DOHH2 (cell line): ENCODE measurements at regions not wholly inside any gene's neighbourhood (a gene's known extent, or its start where the extent isn't known, plus 50 kb on each side); places are given as distances from the start of the nearest gene placed in this dataset.

Experiments
- H3F3A ChIP-seq: fragments of 200-600 bp; sonication (generic), shearing (Covaris generic); 2 replicates; pipeline ENCODE4 v1.6.0; 2016; ENCODE audit warnings: antibody characterized with exemption, mild to moderate bottlenecking; ENCODE audit not compliant: control insufficient read depth, insufficient read depth
- H3K27ac ChIP-seq: fragments of 200-600 bp; sonication (generic); 2 replicates; pipeline ENCODE4 v1.5.1; 2014; ENCODE audit warnings: low read depth, mild to moderate bottlenecking, low read length, moderate library complexity
- H3K27me3 ChIP-seq: fragments of 200-600 bp; sonication (generic); 2 replicates; pipeline ENCODE4 v1.6.1; 2014; ENCODE audit warnings: mild to moderate bottlenecking, low read length, mixed read lengths; ENCODE audit not compliant: control insufficient read depth
- H3K36me3 ChIP-seq: fragments of 200-600 bp; sonication (generic); 2 replicates; pipeline ENCODE4 v1.6.1; 2014; ENCODE audit warnings: mild to moderate bottlenecking, low read length, moderate library complexity, mixed read lengths; ENCODE audit not compliant: control insufficient read depth
- H3K4me1 ChIP-seq: fragments of 200-600 bp; sonication (generic); 2 replicates; pipeline ENCODE4 v1.6.1; 2014; ENCODE audit warnings: mild to moderate bottlenecking, low read length, mixed read lengths; ENCODE audit not compliant: control insufficient read depth
- H3K4me2 ChIP-seq: fragments of 200-600 bp; sonication (generic); 2 replicates; pipeline ENCODE4 v1.6.0; 2014; ENCODE audit warnings: mild to moderate bottlenecking, low read length, moderate library complexity
- H3K4me3 ChIP-seq: fragments of 200-600 bp; sonication (generic); 2 replicates; pipeline ENCODE4 v1.5.1; 2014; ENCODE audit warnings: mild to moderate bottlenecking, low read length, mixed read lengths
- H3K79me2 ChIP-seq: fragments of 200-600 bp; sonication (generic); 2 replicates; pipeline ENCODE4 v1.6.1; 2014; ENCODE audit warnings: mild to moderate bottlenecking, low read length, mixed read lengths; ENCODE audit not compliant: control insufficient read depth
- H3K9me2 ChIP-seq: fragments of 200-600 bp; sonication (generic); replicated peaks from 2 replicates; pipeline ENCODE4 v1.6.1; 2014; ENCODE audit warnings: mild to moderate bottlenecking, low read length, mixed read lengths; ENCODE audit not compliant: control insufficient read depth
- H3K9me3 ChIP-seq: fragments of 200-600 bp; sonication (generic); 2 replicates; pipeline ENCODE4 v1.6.1; 2014; ENCODE audit warnings: antibody characterized with exemption, low read length, mixed read lengths; ENCODE audit not compliant: control insufficient read depth, insufficient read depth
- H4K20me1 ChIP-seq: fragments of 200-600 bp; sonication (generic); 2 replicates; pipeline ENCODE4 v1.6.0; 2014; ENCODE audit warnings: low read depth, mild to moderate bottlenecking, antibody characterized with exemption, low read length, moderate library complexity; ENCODE audit not compliant: control insufficient read depth, insufficient read depth
- EZH2phosphoT487 ChIP-seq: fragments of 200-600 bp; sonication (generic); IDR thresholded peaks from 2 replicates; pipeline ENCODE4 v1.6.1; 2017; ENCODE audit warnings: borderline replicate concordance, mild to moderate bottlenecking, antibody characterized with exemption, low read length, moderate library complexity, mixed read lengths
- TF ChIP-seq, protein P1 (sequence below): fragments of 200-600 bp; sonication (generic); IDR thresholded peaks from one replicate; pipeline ENCODE4 v1.5.1; 2014; ENCODE audit warnings: antibody characterized with exemption, mild to moderate bottlenecking, low read depth, low read length; ENCODE audit not compliant: poor library complexity, severe bottlenecking

DNA sequence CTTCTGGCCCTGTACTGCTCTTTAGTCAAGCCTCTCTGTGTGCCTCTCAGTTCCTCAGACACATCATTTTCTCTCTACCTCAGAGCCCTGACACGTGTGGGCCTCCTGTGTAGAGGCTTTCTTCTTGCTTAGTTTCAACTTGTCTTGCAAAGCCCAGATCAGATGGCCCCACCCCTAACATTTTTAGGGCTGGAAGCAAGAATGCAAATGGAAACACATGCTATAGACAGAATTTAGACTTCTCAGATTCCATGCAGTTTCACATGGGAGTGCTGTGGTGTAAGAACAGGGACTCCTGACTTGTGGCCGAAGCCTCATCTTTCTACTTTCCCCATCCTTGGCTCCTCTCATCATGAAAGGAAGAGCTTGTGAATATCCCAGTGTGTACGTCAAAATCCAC lies 350.7 kb downstream of the DCHS2 start:
- Histone ChIP-seq H3K27ac (no peak overlapping the region), H3K79me2 (no peaks in the 10 kb centered on the region), H3K4me2 (no peak overlapping the region), H3F3A (no peaks in the 10 kb centered on the region), H3K4me1 (no peaks in the 10 kb centered on the region), H3K27me3 (no peaks in the 10 kb centered on the region), H3K4me3 (no peak overlapping the region), H3K9me3 (no peaks in the 10 kb centered on the region), H3K36me3 (no peaks in the 10 kb centered on the region), H4K20me1 (no peaks in the 10 kb centered on the region), H3K9me2 (no peaks in the 10 kb centered on the region)
- TF ChIP-seq EZH2phosphoT487, result no peak
- TF ChIP-seq, protein P1, sequence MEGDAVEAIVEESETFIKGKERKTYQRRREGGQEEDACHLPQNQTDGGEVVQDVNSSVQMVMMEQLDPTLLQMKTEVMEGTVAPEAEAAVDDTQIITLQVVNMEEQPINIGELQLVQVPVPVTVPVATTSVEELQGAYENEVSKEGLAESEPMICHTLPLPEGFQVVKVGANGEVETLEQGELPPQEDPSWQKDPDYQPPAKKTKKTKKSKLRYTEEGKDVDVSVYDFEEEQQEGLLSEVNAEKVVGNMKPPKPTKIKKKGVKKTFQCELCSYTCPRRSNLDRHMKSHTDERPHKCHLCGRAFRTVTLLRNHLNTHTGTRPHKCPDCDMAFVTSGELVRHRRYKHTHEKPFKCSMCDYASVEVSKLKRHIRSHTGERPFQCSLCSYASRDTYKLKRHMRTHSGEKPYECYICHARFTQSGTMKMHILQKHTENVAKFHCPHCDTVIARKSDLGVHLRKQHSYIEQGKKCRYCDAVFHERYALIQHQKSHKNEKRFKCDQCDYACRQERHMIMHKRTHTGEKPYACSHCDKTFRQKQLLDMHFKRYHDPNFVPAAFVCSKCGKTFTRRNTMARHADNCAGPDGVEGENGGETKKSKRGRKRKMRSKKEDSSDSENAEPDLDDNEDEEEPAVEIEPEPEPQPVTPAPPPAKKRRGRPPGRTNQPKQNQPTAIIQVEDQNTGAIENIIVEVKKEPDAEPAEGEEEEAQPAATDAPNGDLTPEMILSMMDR, result no peak

DNA sequence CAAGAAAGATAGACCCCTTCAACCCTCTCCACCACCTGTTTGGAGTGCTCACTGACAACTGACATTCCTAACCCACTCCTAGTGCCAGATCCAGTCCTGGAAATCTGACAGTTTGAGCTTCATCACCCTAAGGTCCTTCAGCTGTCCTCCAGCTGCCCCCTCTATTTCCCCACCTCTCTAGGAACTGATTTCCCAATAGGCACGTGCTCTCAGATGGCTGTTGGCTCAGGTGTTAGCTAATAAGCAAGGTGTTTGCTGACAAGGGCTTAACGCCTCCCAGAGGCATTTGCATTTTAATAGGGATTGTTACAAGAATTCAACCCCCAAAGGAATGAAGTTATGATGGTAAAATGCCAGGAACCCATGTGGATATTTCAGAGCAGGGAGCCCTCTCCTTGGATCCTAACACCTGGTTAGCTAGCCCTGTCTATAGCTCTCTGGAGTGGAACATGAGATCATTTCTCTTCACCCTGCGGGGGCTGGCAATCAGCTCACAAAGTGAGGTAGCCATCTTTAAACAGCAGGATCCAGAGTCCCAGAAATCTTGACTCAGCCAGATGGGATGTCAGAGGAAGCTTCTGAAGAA lies 348.5 kb upstream of the SFRP2 start:
- no peaks in the 10 kb centered on the region for H3K4me1 ChIP-seq
- no peak overlapping the region for H3K4me3 ChIP-seq
- H3F3A ChIP-seq, result no peaks in the 10 kb centered on the region
- no peaks in the 10 kb centered on the region for H3K36me3 ChIP-seq
- TF ChIP-seq EZH2phosphoT487, result no peak
- TF ChIP-seq, protein P1, result no peak
- H3K9me2 ChIP-seq, result no peaks in the 10 kb centered on the region
- H3K27me3 ChIP-seq, result no peaks in the 10 kb centered on the region
- H3K27ac ChIP-seq, result no peak overlapping the region
- H3K9me3 ChIP-seq, result no peaks in the 10 kb centered on the region
- no peaks in the 10 kb centered on the region for H3K79me2 ChIP-seq
- no peak overlapping the region for H3K4me2 ChIP-seq
- no peaks in the 10 kb centered on the region for H4K20me1 ChIP-seq

DNA sequence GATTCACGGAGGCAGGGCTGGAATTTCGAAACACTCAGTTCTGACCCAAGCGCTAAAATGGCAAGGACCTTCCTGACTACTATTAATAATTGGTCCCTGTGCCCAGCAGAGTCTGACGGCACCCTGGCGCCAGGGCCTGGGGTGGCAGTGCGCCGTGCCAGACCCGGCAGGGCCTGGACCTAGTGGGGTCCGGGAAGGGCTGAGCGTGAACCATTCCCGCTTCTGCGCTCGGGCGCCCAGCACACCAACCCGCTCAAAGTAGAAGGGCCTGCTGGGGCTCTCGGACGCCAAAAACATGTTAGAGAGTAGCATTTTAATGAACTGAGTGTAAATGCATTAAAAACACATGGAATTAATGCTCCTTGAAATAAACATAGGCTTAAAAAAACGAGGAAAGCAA lies 346.7 kb upstream of the SFRP2 start:
- no peak overlapping the region for H3K4me2 ChIP-seq
- no peaks in the 10 kb centered on the region for H3K9me3 ChIP-seq
- TF ChIP-seq, protein P1, result no peak
- TF ChIP-seq EZH2phosphoT487, result no peak
- no peaks in the 10 kb centered on the region for H3K36me3 ChIP-seq
- H4K20me1 ChIP-seq, result no peaks in the 10 kb centered on the region
- H3K79me2 ChIP-seq, result no peaks in the 10 kb centered on the region
- H3F3A ChIP-seq, result no peaks in the 10 kb centered on the region
- H3K4me1 ChIP-seq, result no peaks in the 10 kb centered on the region
- H3K9me2 ChIP-seq, result no peaks in the 10 kb centered on the region
- no peak overlapping the region for H3K27ac ChIP-seq
- no peaks in the 10 kb centered on the region for H3K27me3 ChIP-seq
- H3K4me3 ChIP-seq, result no peak overlapping the region

DNA sequence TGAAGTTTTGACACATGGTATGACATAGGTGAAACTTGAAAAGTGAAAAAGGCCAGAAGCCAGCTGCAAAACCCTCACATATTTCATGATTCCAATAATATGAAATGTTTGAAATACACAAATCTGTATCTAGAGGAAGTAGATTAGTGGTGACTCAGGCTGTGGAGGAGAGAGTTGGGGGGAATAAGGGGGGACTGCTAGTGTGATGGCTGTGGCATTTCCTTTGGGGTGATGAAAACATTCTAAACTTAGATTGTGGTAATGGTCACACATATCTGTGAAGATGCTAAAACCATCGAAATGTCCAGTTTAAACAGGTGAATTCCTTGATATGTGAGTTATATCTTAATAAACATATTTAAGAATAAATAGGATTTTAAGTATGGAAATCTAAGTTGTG lies 343.5 kb upstream of the SFRP2 start:
- Histone ChIP-seq H3K9me2 (no peaks in the 10 kb centered on the region), H3F3A (no peaks in the 10 kb centered on the region), H3K4me1 (no peaks in the 10 kb centered on the region), H3K4me2 (no peak overlapping the region), H3K36me3 (no peaks in the 10 kb centered on the region), H3K27me3 (no peaks in the 10 kb centered on the region), H4K20me1 (no peaks in the 10 kb centered on the region), H3K9me3 (no peaks in the 10 kb centered on the region), H3K27ac (no peak overlapping the region), H3K79me2 (no peaks in the 10 kb centered on the region), H3K4me3 (no peak overlapping the region)
- no peak for TF ChIP-seq EZH2phosphoT487
- TF ChIP-seq, protein P1, result no peak
